ENCODE measurements at regions not wholly inside any gene's neighbourhood (a gene's known extent, or its start where the extent isn't known, plus 50 kb on each side); places are given as distances from the start of the nearest gene placed in this dataset.

- TF ChIP-seq EP300 (IDR thresholded peaks at IDR 0.05; ENCODE audit: low read depth), result no peak
- TF ChIP-seq CTCF (IDR thresholded peaks at IDR 0.05), result no peak
Observed at GRCh38 chr4:132901224-132901623, 247.9 kb upstream of the PCDH10 start.
